Fibroblast of lung (primary cell): ENCODE measurements at regions not wholly inside any gene's neighbourhood (a gene's known extent, or its start where the extent isn't known, plus 50 kb on each side); places are given as distances from the start of the nearest gene placed in this dataset.

Source experiments
- CTCF ChIP-seq, 2 donors: IDR thresholded peaks in 1 of 2; conservative IDR thresholded peaks in 1 of 2; 1 replicate in 1 of 2; 2 replicates in 1 of 2; pipeline ENCODE4 v1.5.1; 2011 to 2012; ENCODE audit warnings: low read length in 2 of 2, control low read depth in 1 of 2, inconsistent platforms in 1 of 2, low read depth in 1 of 2, mild to moderate bottlenecking in 1 of 2
- EZH2 ChIP-seq: IDR thresholded peaks from 2 replicates; pipeline ENCODE4 v1.5.1; 2012; ENCODE audit warnings: low read length, control low read depth, mild to moderate bottlenecking; ENCODE audit errors: missing control alignments

- TF ChIP-seq CTCF (conservative IDR thresholded peaks at IDR 0.05 in 1 of 2, IDR thresholded peaks at IDR 0.05 in 1 of 2; ENCODE audit: low read depth in 1 of 2, low read length in 2 of 2) (no peak), EZH2 (no peak)
Measured at GRCh38 chr7:84757761-84758160, 429.1 kb downstream of the SEMA3D start.
